Bronchial epithelial cell (primary cell): ENCODE measurements at regions not wholly inside any gene's neighbourhood (a gene's known extent, or its start where the extent isn't known, plus 50 kb on each side); places are given as distances from the start of the nearest gene placed in this dataset.
A peak's percentile ranks its signal among the peaks of the same experiment; 100 is the strongest.
"Not testable (repeated sequence)": the region's sequence is repeated elsewhere in the genome, so short reads cannot be mapped to it uniquely, and the experiment has no call there.

ENCODE experiments used
- DNase-seq: peaks from one replicate; pipeline ENCODE4 v3.0.0-alpha.2; 2010; ENCODE audit warnings: low read depth
- FAIRE-seq: peaks from 2 replicates; lab custom pipeline; 2011; peaks lifted over from hg19 to GRCh38; lab: Jason Lieb, UNC
- H3K27me3 ChIP-seq: 2 replicates; pipeline ENCODE4 v1.5.1; 2011; ENCODE audit warnings: low read length; ENCODE audit not compliant: control insufficient read depth, insufficient read depth
- H3K36me3 ChIP-seq: 2 replicates; pipeline ENCODE4 v1.5.1; 2011; ENCODE audit warnings: low read length; ENCODE audit not compliant: control insufficient read depth, insufficient read depth
- H3K4me3 ChIP-seq: 2 replicates; pipeline ENCODE4 v1.5.1; 2011; ENCODE audit warnings: mild to moderate bottlenecking, low read depth, low read length, control low read depth
- TF ChIP-seq, protein P1 (sequence below): IDR thresholded peaks from 2 replicates; pipeline ENCODE4 v1.5.1; 2011; ENCODE audit warnings: mild to moderate bottlenecking, moderate library complexity, low read length, control low read depth, inconsistent platforms; ENCODE audit not compliant: insufficient read depth, severe bottlenecking

DNA sequence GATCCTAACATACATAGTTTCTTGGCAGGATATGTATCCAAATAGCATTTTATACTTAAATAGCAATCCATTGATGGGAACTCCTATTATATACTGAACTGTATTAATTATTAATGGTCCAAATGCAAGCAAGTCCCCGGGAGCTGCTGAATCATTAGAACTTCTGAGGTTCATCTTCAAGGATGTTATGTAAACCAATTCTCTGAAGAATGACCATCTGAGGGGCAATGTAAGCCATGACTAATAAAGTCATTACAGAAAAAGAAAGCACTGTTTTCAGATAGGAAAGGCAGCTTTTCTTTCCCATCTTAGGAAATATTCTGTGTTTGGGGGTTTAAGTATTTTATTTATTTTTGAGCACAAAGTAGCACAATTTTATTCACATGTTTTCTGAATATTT is 166.1 kb upstream of the SLC16A7 start:
- TF ChIP-seq, protein P1, sequence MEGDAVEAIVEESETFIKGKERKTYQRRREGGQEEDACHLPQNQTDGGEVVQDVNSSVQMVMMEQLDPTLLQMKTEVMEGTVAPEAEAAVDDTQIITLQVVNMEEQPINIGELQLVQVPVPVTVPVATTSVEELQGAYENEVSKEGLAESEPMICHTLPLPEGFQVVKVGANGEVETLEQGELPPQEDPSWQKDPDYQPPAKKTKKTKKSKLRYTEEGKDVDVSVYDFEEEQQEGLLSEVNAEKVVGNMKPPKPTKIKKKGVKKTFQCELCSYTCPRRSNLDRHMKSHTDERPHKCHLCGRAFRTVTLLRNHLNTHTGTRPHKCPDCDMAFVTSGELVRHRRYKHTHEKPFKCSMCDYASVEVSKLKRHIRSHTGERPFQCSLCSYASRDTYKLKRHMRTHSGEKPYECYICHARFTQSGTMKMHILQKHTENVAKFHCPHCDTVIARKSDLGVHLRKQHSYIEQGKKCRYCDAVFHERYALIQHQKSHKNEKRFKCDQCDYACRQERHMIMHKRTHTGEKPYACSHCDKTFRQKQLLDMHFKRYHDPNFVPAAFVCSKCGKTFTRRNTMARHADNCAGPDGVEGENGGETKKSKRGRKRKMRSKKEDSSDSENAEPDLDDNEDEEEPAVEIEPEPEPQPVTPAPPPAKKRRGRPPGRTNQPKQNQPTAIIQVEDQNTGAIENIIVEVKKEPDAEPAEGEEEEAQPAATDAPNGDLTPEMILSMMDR = no peak
- FAIRE-seq (no peak), DNase-seq (no peak)
- H3K4me3 ChIP-seq = no peak overlapping the region
- H3K36me3 ChIP-seq = no peaks in the 10 kb centered on the region
- H3K27me3 ChIP-seq = no peaks in the 10 kb centered on the region

DNA sequence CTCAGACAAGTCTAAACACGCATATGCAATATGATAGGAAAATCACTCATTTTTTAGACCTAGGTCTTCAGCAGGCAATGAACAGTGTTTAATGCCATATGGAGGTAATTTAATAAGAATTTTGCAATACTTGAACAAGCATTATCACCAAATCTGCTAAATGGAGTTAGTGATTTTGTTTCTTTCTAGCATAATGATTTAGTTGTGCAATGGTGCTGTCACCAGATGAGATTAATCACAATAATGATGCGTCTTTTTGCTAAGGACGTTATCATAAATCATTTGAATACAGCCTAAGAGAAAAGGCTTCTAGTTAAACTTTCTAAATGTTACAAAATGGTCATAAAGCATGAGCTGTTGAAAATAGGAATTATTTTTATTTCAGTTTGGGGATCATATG is 170.0 kb upstream of the SLC16A7 start:
- Histone ChIP-seq H3K27me3 (no peaks in the 10 kb centered on the region), H3K36me3 (no peaks in the 10 kb centered on the region), H3K4me3 (no peak overlapping the region)
- no peak for DNase-seq
- TF ChIP-seq, protein P1 = no peak
- no peak for FAIRE-seq

DNA sequence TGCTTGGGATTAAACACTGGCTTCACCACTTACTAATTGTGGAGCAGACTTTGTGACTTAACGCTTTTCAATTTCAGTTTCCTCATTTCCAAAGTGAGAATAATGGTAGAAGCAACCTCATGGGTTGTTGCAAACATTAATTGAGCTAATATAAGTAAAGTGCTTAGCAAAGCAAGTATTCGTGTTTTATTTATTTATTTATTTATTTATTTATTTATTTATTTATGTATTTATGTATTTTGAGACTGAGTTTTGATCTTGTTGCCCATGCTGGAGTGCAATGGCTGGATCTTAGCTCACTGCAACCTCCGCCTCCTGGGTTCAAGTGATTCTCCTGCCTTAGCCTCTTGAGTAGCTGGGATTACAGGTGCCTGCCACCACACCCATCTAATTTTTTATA is 171.2 kb upstream of the SLC16A7 start:
- not testable (repeated sequence) for H3K36me3 ChIP-seq, H3K27me3 ChIP-seq, FAIRE-seq, H3K4me3 ChIP-seq, DNase-seq

DNA sequence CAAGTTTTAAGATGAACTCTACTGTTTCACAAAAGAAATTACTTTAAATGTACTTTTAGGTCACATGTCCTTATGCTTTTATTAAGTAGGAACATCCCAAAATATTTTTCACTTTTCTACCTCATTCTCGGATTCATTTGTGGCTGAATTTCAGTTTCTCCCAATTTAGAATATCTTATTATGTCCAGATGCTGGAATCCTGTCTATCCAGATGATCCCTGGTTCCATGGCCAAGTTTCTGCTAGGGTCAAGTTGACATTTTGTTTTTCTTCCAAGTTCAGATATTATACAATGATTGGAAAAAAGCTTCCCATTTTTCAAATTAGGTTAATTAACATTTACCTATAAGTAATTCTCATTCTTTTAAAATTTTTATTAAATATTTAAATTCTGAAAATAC is 181.8 kb upstream of the SLC16A7 start:
- FAIRE-seq = no peak
- TF ChIP-seq, protein P1 = no peak
- no peak overlapping the region for H3K4me3 ChIP-seq
- no peak for DNase-seq
- H3K27me3 ChIP-seq = no peaks in the 10 kb centered on the region
- H3K36me3 ChIP-seq = no peaks in the 10 kb centered on the region

DNA sequence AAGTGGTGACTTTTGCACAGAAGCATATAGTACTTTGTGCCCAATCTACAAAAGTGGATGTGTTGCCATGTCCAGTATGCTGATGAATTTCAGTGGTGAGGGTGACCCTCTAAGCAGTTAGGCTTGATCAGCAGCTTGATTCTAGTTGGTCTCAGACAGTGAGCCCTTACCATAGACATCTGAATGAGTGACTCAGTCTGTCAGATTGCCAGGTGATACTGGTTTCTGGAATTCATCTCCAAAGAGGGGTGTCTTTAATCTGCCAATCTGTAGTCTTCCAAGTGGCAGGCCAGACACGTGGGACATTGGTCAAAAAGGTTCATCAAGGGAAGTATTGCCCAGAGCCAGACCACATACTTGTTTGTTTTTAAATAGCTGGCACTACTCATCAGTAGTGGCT is 187.4 kb upstream of the SLC16A7 start:
- Histone ChIP-seq H3K36me3 (no peaks in the 10 kb centered on the region), H3K4me3 (no peak overlapping the region), H3K27me3 (no peaks in the 10 kb centered on the region)
- peak; percentile 50 for DNase-seq
- TF ChIP-seq, protein P1 = no peak
- no peak for FAIRE-seq

DNA sequence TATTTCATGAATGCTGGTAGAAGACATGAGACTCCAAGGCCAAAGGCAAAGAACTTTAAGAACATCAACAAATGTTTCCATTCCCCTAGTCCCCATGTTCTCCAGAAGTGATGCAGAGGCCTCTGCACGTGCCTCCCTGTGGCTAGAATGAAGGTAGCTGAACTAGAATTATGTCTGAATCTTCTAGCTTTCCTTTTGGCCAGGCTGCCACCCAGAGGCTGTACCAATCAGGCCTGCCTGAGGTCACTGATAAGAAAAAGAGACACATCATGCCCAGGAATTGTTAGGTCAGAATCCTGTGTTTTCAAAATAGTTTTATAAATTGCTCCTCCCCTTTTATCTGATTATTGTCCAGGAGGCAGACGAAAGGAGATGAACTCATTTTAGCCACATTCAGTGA is 188.0 kb upstream of the SLC16A7 start:
- Histone ChIP-seq H3K36me3 (no peaks in the 10 kb centered on the region), H3K27me3 (no peaks in the 10 kb centered on the region), H3K4me3 (no peak overlapping the region)
- DNase-seq (no peak), FAIRE-seq (no peak)
- TF ChIP-seq, protein P1 = no peak
